Psoas muscle (tissue), 7 donors: ENCODE measurements at regions not wholly inside any gene's neighbourhood (a gene's known extent, or its start where the extent isn't known, plus 50 kb on each side); places are given as distances from the start of the nearest gene placed in this dataset.
"Not testable (repeated sequence)": the region's sequence is repeated elsewhere in the genome, so short reads cannot be mapped to it uniquely, and the experiment has no call there.

Experiments
- ATAC-seq, 4 donors: fragments of 200-7000 bp; cut with Tn5 transposase; one replicate each; pipeline ENCODE4 v1.9.1; 2020; ENCODE audit warnings: moderate library complexity in 3 of 4, mild to moderate bottlenecking in 2 of 4
- DNase-seq, 2 donors: peaks; one replicate each; pipeline ENCODE4 v3.0.0-alpha.2; 2020
- H3K27ac ChIP-seq: fragments of 200-600 bp; one replicate; pipeline ENCODE4 v1.8.0; 2022
- H3K27me3 ChIP-seq, 3 donors: fragments of 200-600 bp in 1 of 3; one replicate each; pipeline versions ENCODE4 v1.6.1 to v1.8.0; 2013 to 2022; ENCODE audit warnings: low read length in 2 of 3, mild to moderate bottlenecking in 2 of 3, moderate library complexity in 1 of 3; ENCODE audit not compliant: insufficient read depth in 3 of 3
- H3K36me3 ChIP-seq, 2 donors: fragments of 200-600 bp in 1 of 2; one replicate each; pipeline versions ENCODE4 v1.6.1 to v1.8.0; 2013 to 2022; ENCODE audit warnings: low read depth in 1 of 2, mild to moderate bottlenecking in 1 of 2, moderate library complexity in 1 of 2; ENCODE audit not compliant: insufficient read depth in 1 of 2
- H3K4me1 ChIP-seq: fragments of 200-600 bp; one replicate; pipeline ENCODE4 v1.8.0; 2022
- H3K4me3 ChIP-seq: fragments of 200-600 bp; one replicate; pipeline ENCODE4 v1.8.0; 2022; ENCODE audit warnings: mild to moderate bottlenecking
- H3K9me3 ChIP-seq: fragments of 200-600 bp; one replicate; pipeline ENCODE4 v1.8.0; 2022
- WGBS, 3 donors: extraction: QIAGEN DNeasy Blood & Tissue Kit; methylation state at CpG; one replicate each; pipeline versions ENCODE4 v1.1.6 to v1.1.7; 2013; 5-methylcytosine and 5-hydroxymethylcytosine counted together
- intact Hi-C, 2 donors: fragments of 100-400 bp; cut with DNase I; formaldehyde crosslinking; loops; one replicate each; pipeline versions ENCODE4 v1.11.0 to v1.14.2; 2022
- TF ChIP-seq, protein P1 (sequence below): fragments of 200-600 bp; IDR thresholded peaks from one replicate; pipeline ENCODE4 v1.8.0; 2022; ENCODE audit warnings: antibody characterized with exemption
- donor health status: healthy with polysubstance abuse.
- donor health status: DM: no; HTN: no; CAD: no; lungs with moderate emphysema.
- donor health status: Bipolar disorder and iron deficiency.
- donor health status: healthy.
- donor health status: DM: yes; HTN: yes; CAD: no.
- donor health status: DM: no; HTN: no; CAD: no.
- donor health status: DM: yes; HTN: yes; CAD: no.

DNA sequence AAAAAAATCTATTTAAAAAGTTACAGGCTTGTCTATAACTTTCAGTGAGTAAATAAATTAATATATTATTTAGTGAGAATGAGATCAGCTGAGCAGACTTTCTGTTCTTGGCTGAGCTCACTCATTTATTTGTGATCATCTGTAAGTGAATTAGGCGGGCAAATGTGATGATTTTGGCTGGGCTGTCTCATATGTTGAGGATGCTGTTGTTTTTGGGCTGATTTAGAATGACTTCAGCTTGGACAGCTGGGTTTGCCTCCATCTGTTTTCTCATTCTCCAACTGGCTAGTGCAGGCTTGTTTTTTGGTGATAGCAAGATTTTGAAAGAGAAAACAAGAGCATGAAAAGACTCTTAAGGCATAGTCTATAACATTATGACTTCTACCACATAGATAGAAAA lies 475.8 kb upstream of the OLFM3 start:
- H3K36me3 ChIP-seq: no peaks in the 10 kb centered on the region
- 17 to 21% (median 19%) methylated on average over 1 of the region's 1 CpG for WGBS, 3 donors

DNA sequence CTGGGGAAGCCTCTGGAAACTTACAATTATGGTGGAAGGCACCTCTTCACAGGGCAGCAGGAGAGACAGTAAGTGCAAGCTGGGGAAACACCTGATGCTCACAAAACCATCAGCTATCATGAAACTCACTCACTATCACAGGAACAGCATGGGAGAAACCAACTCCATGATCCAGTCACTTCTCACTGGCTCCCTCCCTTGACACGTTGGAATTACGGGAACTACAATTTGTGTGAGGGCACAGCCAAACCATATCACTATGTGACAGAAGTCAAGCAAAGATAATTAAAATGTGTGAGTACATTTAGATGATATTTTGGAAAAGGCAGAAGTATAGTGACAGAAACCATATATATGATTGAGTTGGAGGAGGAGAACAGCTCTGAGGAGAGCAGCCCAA lies 474.0 kb upstream of the OLFM3 start:
- no peak for ATAC-seq
- no peaks in the 10 kb centered on the region for H3K27me3 ChIP-seq
- no peak overlapping the region for H3K27ac ChIP-seq
- no peak for DNase-seq
- TF ChIP-seq, protein P1, sequence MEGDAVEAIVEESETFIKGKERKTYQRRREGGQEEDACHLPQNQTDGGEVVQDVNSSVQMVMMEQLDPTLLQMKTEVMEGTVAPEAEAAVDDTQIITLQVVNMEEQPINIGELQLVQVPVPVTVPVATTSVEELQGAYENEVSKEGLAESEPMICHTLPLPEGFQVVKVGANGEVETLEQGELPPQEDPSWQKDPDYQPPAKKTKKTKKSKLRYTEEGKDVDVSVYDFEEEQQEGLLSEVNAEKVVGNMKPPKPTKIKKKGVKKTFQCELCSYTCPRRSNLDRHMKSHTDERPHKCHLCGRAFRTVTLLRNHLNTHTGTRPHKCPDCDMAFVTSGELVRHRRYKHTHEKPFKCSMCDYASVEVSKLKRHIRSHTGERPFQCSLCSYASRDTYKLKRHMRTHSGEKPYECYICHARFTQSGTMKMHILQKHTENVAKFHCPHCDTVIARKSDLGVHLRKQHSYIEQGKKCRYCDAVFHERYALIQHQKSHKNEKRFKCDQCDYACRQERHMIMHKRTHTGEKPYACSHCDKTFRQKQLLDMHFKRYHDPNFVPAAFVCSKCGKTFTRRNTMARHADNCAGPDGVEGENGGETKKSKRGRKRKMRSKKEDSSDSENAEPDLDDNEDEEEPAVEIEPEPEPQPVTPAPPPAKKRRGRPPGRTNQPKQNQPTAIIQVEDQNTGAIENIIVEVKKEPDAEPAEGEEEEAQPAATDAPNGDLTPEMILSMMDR: no peak
- no peaks in the 10 kb centered on the region for H3K36me3 ChIP-seq
- H3K4me3 ChIP-seq: no peak overlapping the region
- H3K4me1 ChIP-seq: no peaks in the 10 kb centered on the region
- no peaks in the 10 kb centered on the region for H3K9me3 ChIP-seq
- WGBS, 3 donors: 57 to 64% (median 61%) methylated on average over 2 of the region's 2 CpGs
- intact Hi-C loops: no loop called here

More for the DNA sequence above, 475.8 kb upstream of the OLFM3 start:
- intact Hi-C loops: no loop called here
- Histone ChIP-seq H3K27ac (no peak overlapping the region), H3K27me3 (no peaks in the 10 kb centered on the region), H3K4me3 (no peak overlapping the region), H3K4me1 (no peaks in the 10 kb centered on the region), H3K9me3 (no peaks in the 10 kb centered on the region)
- ATAC-seq (no peak), DNase-seq (no peak)
- TF ChIP-seq, protein P1: no peak

DNA sequence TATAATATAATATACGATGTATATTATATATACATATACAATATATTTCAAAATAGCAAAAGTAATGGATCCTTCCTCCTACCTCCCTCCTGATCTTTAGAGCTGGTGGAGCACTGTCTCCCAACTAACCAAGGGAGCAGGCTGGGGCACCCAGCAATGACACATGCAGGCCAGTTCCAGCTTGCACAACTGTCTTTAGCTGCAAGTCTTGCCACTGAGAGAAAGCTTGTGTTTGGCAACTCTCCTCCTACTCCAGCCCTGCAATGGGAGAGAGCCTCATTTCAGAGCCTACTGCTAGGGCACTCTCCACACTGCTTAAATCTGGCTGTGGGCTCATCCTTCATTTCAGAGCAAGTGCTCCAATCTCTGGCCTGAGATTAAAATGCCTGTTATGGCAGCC lies 469.8 kb upstream of the OLFM3 start:
- intact Hi-C loops: no loop called here
- Histone ChIP-seq H3K27me3 (no peaks in the 10 kb centered on the region), H3K4me3 (no peak overlapping the region), H3K36me3 (no peaks in the 10 kb centered on the region), H3K27ac (no peak overlapping the region), H3K4me1 (no peaks in the 10 kb centered on the region), H3K9me3 (no peaks in the 10 kb centered on the region)
- DNase-seq (no peak), ATAC-seq (no peak)
- WGBS, 3 donors: 98 to 100% (median 98%) methylated on average over 1 of the region's 1 CpG
- TF ChIP-seq, protein P1: no peak

DNA sequence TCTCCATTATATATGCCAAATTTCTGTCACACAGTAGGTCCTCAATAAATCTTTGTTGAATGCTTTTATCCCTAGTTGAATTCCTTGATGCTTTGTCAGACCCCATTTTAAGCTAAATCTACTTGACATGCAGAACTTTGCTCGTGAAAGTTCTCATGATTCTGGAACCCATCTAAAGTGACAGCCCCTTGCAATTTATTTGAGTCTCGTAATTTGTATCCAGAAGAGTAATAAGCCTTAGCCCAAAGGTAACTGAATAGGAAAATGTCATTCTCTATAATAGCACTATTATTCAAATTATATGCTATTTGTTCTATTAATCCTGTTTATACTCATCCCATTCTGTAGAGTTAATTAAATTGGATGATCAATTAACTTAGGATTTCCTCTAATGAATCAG lies 466.6 kb upstream of the OLFM3 start:
- ATAC-seq (no peak), DNase-seq (no peak)
- Histone ChIP-seq H3K9me3 (no peaks in the 10 kb centered on the region), H3K27ac (no peak overlapping the region), H3K27me3 (no peaks in the 10 kb centered on the region), H3K36me3 (no peaks in the 10 kb centered on the region), H3K4me1 (no peaks in the 10 kb centered on the region), H3K4me3 (no peak overlapping the region)
- TF ChIP-seq, protein P1: no peak
- intact Hi-C loops: no loop called here
- WGBS, 3 donors: 59 to 70% (median 64%) methylated on average over 2 of the region's 2 CpGs

DNA sequence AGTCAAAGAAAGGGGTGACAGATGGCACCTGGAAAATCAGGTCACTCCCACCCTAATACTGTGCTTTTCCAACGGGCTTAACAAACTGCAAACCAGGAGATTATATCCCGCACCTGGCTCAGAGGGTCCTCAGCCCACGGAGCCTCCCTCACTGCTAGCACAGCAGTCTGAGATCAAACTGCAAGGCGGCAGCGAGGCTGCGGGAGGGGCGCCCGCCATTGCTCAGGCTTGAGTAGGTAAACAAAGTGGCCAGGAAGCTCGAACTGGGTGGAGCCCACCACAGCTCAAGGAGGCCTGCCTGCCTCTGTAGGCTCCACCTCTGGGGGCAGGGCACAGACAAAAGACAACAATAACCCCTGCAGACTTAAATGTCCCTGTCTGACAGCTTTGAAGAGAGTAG lies 445.6 kb upstream of the OLFM3 start:
- intact Hi-C loops, ATAC-seq, DNase-seq: not testable (repeated sequence)

More for the DNA sequence above, 445.6 kb upstream of the OLFM3 start:
- not testable (repeated sequence) for H3K9me3 ChIP-seq, H3K36me3 ChIP-seq, H3K4me3 ChIP-seq, H3K27ac ChIP-seq, H3K4me1 ChIP-seq, H3K27me3 ChIP-seq
- WGBS, 3 donors: 80 to 89% (median 87%) methylated on average over 7 to 9 of the region's 9 CpGs
